Pancreas (tissue), 10 donors: ENCODE measurements at regions not wholly inside any gene's neighbourhood (a gene's known extent, or its start where the extent isn't known, plus 50 kb on each side); places are given as distances from the start of the nearest gene placed in this dataset.

Experiments used
- ATAC-seq, 4 donors: fragments of 200-7000 bp; cut with Tn5 transposase; one replicate each; pipeline versions ENCODE4 v1.8.0 to v1.9.1; 2020; ENCODE audit warnings: mild to moderate bottlenecking in 4 of 4, moderate library complexity in 4 of 4
- DNase-seq, 6 donors: peaks; one replicate each; pipeline ENCODE4 v3.0.0-alpha.2; 2020
- FAIRE-seq: peaks from 2 replicates; lab custom pipeline; 2012; peaks lifted over from hg19 to GRCh38; lab: Jason Lieb, UNC
- H3K27ac ChIP-seq, 4 donors: fragments of 200-600 bp; sonication (generic); 1 replicate in 3 of 4; 2 replicates in 1 of 4; pipeline versions ENCODE4 v1.5.0 to v1.8.0; 2020
- H3K27me3 ChIP-seq, 4 donors: fragments of 200-600 bp; one replicate each; pipeline ENCODE4 v1.8.0; 2021
- H3K36me3 ChIP-seq, 3 donors: fragments of 200-600 bp; sonication (generic) in 1 of 3; one replicate each; pipeline versions ENCODE4 v1.5.0 to v1.8.0; 2020 to 2021
- H3K4me1 ChIP-seq, 3 donors: fragments of 200-600 bp; one replicate each; pipeline ENCODE4 v1.8.0; 2021
- H3K4me3 ChIP-seq, 4 donors: fragments of 200-600 bp; sonication (generic) in 2 of 4; one replicate each; pipeline versions ENCODE4 v1.5.0 to v1.8.0; 2020 to 2021
- H3K9me3 ChIP-seq, 4 donors: fragments of 200-600 bp; one replicate each; pipeline ENCODE4 v1.8.0; 2021
- CTCF ChIP-seq, 4 donors: fragments of 200-600 bp; sonication (generic) in 3 of 4; IDR thresholded peaks; one replicate each; pipeline versions ENCODE4 v1.5.0 to v1.8.0; 2021; ENCODE audit warnings: antibody characterized with exemption in 4 of 4
- WGBS, 2 donors: extraction: QIAGEN DNeasy Blood & Tissue Kit; methylation state at CpG; one replicate each; pipeline ENCODE4 v1.1.7; 2013; 5-methylcytosine and 5-hydroxymethylcytosine counted together
- intact Hi-C, 3 donors: fragments of 100-400 bp; cut with DNase I; formaldehyde crosslinking; loops; one replicate each; pipeline versions ENCODE4 v1.11.1 to v1.14.2; 2022
- donor health status: healthy with polysubstance abuse.
- donor health status: DM: no; HTN: no; CAD: no; lungs with moderate emphysema.
- donor health status: DM: no; HTN: no; CAD: no.
- donor health status: control.
- donor health status: control.
- donor health status: Bipolar disorder and iron deficiency.
- donor health status: DM: yes; HTN: yes; CAD: no.
- donor health status: DM: no; HTN: no; CAD: no.
- donor health status: DM: no; HTN: no; CAD: no.
- donor health status: DM: yes; HTN: yes; CAD: no.

DNA sequence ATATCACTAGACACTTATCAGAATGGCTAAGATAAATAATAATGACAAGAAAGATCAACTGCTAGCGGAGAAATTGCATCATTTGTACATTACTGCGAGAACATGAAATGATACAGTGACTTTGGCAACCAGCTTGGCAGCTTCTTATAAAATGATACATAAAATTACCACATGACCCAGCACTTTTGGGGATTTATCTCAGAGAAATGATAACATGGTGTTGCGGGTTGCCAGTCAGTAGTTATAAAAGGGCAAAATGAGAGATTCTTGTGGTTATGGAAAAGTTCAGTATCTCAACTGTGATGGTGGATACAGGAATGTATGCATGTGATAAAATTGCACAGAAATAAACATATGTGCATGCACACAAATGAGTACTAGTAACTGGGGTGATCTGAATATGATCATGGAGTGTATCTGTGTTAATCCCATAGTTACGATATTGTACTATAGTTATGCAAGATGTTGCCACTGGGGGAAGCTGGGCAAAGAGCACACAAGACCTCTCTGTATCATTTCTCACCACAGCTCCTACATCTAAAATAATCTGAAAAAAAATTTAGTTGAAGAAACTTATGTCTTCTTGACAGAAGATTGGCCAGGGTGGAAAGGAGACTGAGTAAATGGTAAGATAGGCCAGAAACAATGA is 128.9 kb downstream of the NXNL2 start:
- intact Hi-C loops, result no loop called here
- WGBS, 2 donors, result 59 to 69% methylated on average over 4 of the region's 4 CpGs
- no peaks in the 10 kb centered on the region for H3K36me3 ChIP-seq
- H3K4me1 ChIP-seq, result no peaks in the 10 kb centered on the region
- FAIRE-seq (no peak), ATAC-seq (no peak), DNase-seq (no peak)
- H3K4me3 ChIP-seq, result no peak overlapping the region
- no peak overlapping the region for H3K27ac ChIP-seq
- no peak for TF ChIP-seq CTCF (IDR thresholded peaks at IDR 0.05)
- no peaks in the 10 kb centered on the region for H3K27me3 ChIP-seq
- H3K9me3 ChIP-seq, result no peaks in the 10 kb centered on the region

DNA sequence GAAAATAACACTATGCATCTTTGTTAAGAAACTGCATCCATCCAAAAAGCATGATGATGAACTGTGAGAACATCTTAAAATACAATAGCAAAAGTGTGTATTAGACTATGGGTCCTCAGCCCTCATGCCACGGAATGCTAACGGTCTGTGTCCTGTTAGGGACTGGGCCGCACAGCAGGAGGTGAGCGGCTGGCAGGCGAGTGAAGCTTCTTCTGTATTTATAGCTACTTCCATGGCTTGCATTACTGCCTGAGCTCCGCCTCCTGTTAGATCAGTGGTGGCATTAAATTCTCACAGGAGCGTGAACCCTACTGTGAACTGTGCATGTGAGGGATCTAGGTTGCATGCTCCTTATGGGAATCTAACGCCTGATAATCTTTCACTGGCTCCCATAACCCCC is 129.8 kb downstream of the NXNL2 start:
- Histone ChIP-seq H3K4me3 (no peak overlapping the region), H3K4me1 (no peaks in the 10 kb centered on the region), H3K9me3 (no peaks in the 10 kb centered on the region), H3K27ac (no peak overlapping the region), H3K36me3 (no peaks in the 10 kb centered on the region), H3K27me3 (no peaks in the 10 kb centered on the region)
- FAIRE-seq (no peak), DNase-seq (no peak), ATAC-seq (no peak)
- WGBS, 2 donors, result 64 to 78% methylated on average over 8 of the region's 8 CpGs
- no peak for TF ChIP-seq CTCF (IDR thresholded peaks at IDR 0.05)
- intact Hi-C loops, result no loop called here

DNA sequence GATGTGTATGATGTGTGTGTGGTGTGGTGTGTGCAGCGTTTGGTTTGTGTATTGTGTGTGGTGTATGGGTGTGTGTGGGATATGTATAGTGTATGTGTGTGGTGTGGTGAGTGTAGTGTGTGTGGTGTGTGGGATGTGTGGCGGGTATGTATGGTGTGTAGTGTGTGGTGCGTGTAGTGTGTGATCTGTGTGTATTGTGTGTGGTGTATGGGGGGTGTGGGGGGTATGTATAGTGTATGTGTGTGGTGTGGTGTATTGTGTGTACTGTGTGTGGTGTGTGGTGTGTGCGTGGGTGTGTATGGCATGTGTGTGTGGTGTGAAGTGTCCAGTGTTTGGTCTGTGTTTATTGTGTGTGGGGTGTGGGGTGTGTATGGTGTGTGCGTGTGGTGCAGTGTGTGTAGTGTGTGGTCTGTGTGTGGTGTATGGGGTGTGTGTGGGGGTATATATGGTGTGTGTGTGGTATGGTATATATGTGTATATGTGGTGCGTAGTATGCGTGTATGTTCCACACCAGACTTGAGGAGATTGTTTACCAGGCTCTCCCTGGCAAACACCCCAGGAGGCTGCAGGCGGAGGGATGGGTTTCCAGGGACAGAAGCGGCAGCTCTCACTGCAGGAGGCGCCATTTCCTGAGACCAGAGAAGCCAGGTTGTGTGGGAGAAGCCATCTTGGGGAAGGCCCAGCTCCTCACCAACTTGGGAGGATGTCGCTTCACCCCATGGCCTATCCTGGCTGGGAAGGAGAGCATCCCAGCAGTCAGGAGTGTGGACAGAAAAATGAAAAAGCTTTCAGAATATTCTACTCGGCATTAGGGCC is 138.1 kb downstream of the NXNL2 start:
- H3K27ac ChIP-seq, result no peak overlapping the region
- no peak for DNase-seq
- 81 to 87% methylated on average over 12 of the region's 12 CpGs for WGBS, 2 donors
- FAIRE-seq, result no peak
- intact Hi-C loops, result no loop called here
- no peak for TF ChIP-seq CTCF (IDR thresholded peaks at IDR 0.05)
- no peaks in the 10 kb centered on the region for H3K27me3 ChIP-seq
- H3K4me3 ChIP-seq, result no peak overlapping the region
- no peaks in the 10 kb centered on the region for H3K4me1 ChIP-seq
- H3K9me3 ChIP-seq, result no peaks in the 10 kb centered on the region
- ATAC-seq, result no peak
- H3K36me3 ChIP-seq, result no peaks in the 10 kb centered on the region

DNA sequence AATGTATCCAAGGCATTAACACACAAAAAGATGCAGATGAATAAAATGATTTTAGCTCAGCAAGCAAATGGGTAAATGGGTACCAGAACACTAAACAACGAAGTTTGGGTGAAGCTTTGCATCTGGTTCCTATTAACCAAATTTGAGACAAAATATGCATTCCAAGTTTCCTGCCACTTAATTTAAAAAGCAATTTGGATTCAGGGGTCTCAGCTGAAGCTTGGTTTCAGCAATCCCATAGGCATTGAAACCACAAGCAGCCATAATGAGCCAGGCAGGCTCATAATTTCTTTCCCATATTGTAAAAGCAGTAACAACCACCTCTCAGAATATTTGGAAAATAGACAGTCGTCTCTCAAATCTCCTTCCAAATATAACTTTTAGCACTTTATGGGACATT is 138.9 kb downstream of the NXNL2 start:
- intact Hi-C loops, result no loop called here
- FAIRE-seq, result no peak

More for the DNA sequence above, 138.9 kb downstream of the NXNL2 start:
- no peak for ATAC-seq
- Histone ChIP-seq H3K27me3 (no peaks in the 10 kb centered on the region), H3K27ac (no peak overlapping the region), H3K4me1 (no peaks in the 10 kb centered on the region), H3K36me3 (no peaks in the 10 kb centered on the region), H3K9me3 (no peaks in the 10 kb centered on the region), H3K4me3 (no peak overlapping the region)
- 66 to 73% methylated on average over 2 of the region's 2 CpGs for WGBS, 2 donors
- TF ChIP-seq CTCF (IDR thresholded peaks at IDR 0.05), result no peak
- DNase-seq, result no peak
